ENCODE measurements at regions not wholly inside any gene's neighbourhood (a gene's known extent, or its start where the extent isn't known, plus 50 kb on each side); places are given as distances from the start of the nearest gene placed in this dataset.
"Not testable (repeated sequence)": the region's sequence is repeated elsewhere in the genome, so short reads cannot be mapped to it uniquely, and the experiment has no call there.

GRCh38 chrX:118239178-118239870, 106.6 kb upstream of the WDR44 start:
- H3K27ac Mint-ChIP-seq, result no peak overlapping the region
- H3K4me1 Mint-ChIP-seq (ENCODE audit: low read depth), result no peaks in the 10 kb centered on the region
- H3K27me3 ChIP-seq (ENCODE audit: control insufficient read depth in 1 of 2, insufficient read depth in 2 of 2, low read length in 2 of 2), result no peaks in the 10 kb centered on the region
- intact Hi-C loops (cut with DNase I, micrococcal nuclease), result no loop called here
- H3K36me3 ChIP-seq (ENCODE audit: insufficient read depth, low read length), result no peaks in the 10 kb centered on the region
- TF ChIP-seq CTCF (IDR thresholded peaks at IDR 0.05), result no peak
- ATAC-seq (ENCODE audit: poor library complexity) (no peak), DNase-seq (no peak)
- H3K36me3 Mint-ChIP-seq (ENCODE audit: low read depth), result no peaks in the 10 kb centered on the region
- H3K4me1 ChIP-seq (ENCODE audit: insufficient read depth, low read length), result no peaks in the 10 kb centered on the region
- ChIA-PET CTCF (no interaction called here), POLR2A (no interaction called here)
- H3K27me3 Mint-ChIP-seq, result peaks cover 5% of the 10 kb centered on the region
- no peak overlapping the region for H3K27ac ChIP-seq (ENCODE audit: low read depth in 1 of 2, low read length in 2 of 2)
- H3K4me3 Mint-ChIP-seq, result no peak overlapping the region
- H3K9me3 Mint-ChIP-seq, result no peaks in the 10 kb centered on the region
- H3K9me3 ChIP-seq (ENCODE audit: control insufficient read depth in 1 of 2, insufficient read depth in 1 of 2, low read length in 2 of 2), result peaks cover 0 to 8% of the 10 kb centered on the region in 2 experiments
- no peak overlapping the region for H3K4me3 ChIP-seq (ENCODE audit: low read length)

- TF ChIP-seq CTCF (IDR thresholded peaks at IDR 0.05), result no peak
- no peaks in the 10 kb centered on the region for H3K9me3 Mint-ChIP-seq
- H3K27ac Mint-ChIP-seq, result no peak overlapping the region
- no peak overlapping the region for H3K4me3 ChIP-seq (ENCODE audit: low read length)
- no peaks in the 10 kb centered on the region for H3K36me3 Mint-ChIP-seq (ENCODE audit: low read depth)
- H3K27ac ChIP-seq (ENCODE audit: low read depth in 1 of 2, low read length in 2 of 2), result no peak overlapping the region
- no peaks in the 10 kb centered on the region for H3K4me1 ChIP-seq (ENCODE audit: insufficient read depth, low read length)
- CTCF ChIA-PET, result no interaction called here
- no peaks in the 10 kb centered on the region for H3K36me3 ChIP-seq (ENCODE audit: insufficient read depth, low read length)
- POLR2A ChIA-PET, result no interaction called here
- no peaks in the 10 kb centered on the region for H3K27me3 ChIP-seq (ENCODE audit: control insufficient read depth in 1 of 2, insufficient read depth in 2 of 2, low read length in 2 of 2)
- DNase-seq, result no peak
- peaks cover 5% of the 10 kb centered on the region for H3K27me3 Mint-ChIP-seq
- intact Hi-C loops (cut with DNase I, micrococcal nuclease), result no loop called here
- ATAC-seq (ENCODE audit: poor library complexity), result no peak
- no peak overlapping the region for H3K4me3 Mint-ChIP-seq
- no peaks in the 10 kb centered on the region for H3K4me1 Mint-ChIP-seq (ENCODE audit: low read depth)
- peaks cover 0 to 8% of the 10 kb centered on the region in 2 experiments for H3K9me3 ChIP-seq (ENCODE audit: control insufficient read depth in 1 of 2, insufficient read depth in 1 of 2, low read length in 2 of 2)
Observed at GRCh38 chrX:118239913-118240698, 105.8 kb upstream of the WDR44 start.

GRCh38 chrX:118246961-118247360, 98.9 kb upstream of the WDR44 start:
- CTCF ChIA-PET; H3K36me3 Mint-ChIP-seq (ENCODE audit: low read depth); H3K27me3 Mint-ChIP-seq; H3K27me3 ChIP-seq (ENCODE audit: control insufficient read depth in 1 of 2, insufficient read depth in 2 of 2, low read length in 2 of 2); intact Hi-C loops (cut with DNase I, micrococcal nuclease); DNase-seq; H3K9me3 Mint-ChIP-seq; H3K4me1 Mint-ChIP-seq (ENCODE audit: low read depth); H3K4me3 Mint-ChIP-seq; H3K36me3 ChIP-seq (ENCODE audit: insufficient read depth, low read length); ATAC-seq (ENCODE audit: poor library complexity); H3K4me3 ChIP-seq (ENCODE audit: low read length); H3K4me1 ChIP-seq (ENCODE audit: insufficient read depth, low read length); H3K27ac Mint-ChIP-seq; H3K9me3 ChIP-seq (ENCODE audit: control insufficient read depth in 1 of 2, insufficient read depth in 1 of 2, low read length in 2 of 2); H3K27ac ChIP-seq (ENCODE audit: low read depth in 1 of 2, low read length in 2 of 2); POLR2A ChIA-PET: not testable (repeated sequence)

Data from CD4-positive, alpha-beta T cell (primary cell).